SK-N-SH (cell line): ENCODE measurements at regions not wholly inside any gene's neighbourhood (a gene's known extent, or its start where the extent isn't known, plus 50 kb on each side); places are given as distances from the start of the nearest gene placed in this dataset.

Source experiments
- CTCF ChIA-PET: fragments of 300-600, 350-600 bp; formaldehyde crosslinking; extraction: SDS; loops from one replicate; lab custom pipeline; 2021; lab: Yijun Ruan, JAX
- POLR2A ChIA-PET: fragments of 350-600 bp; sonication (Branson Sonifier 250); formaldehyde crosslinking; extraction: SDS; loops from one replicate; lab custom pipeline; 2020; ENCODE audit warnings: antibody characterized with exemption, inconsistent platforms; lab: Yijun Ruan, JAX
- DNase-seq: peaks from one replicate; pipeline ENCODE4 v3.0.0; 2012
- H2AFZ ChIP-seq: fragments of 200-600 bp; sonication (generic); 2 replicates; pipeline ENCODE4 v1.8.1; 2016; ENCODE audit warnings: antibody characterized with exemption, mild to moderate bottlenecking, low read depth
- H3F3A ChIP-seq: fragments of 200-600 bp; sonication (generic); replicated peaks from 2 replicates; pipeline ENCODE3; 2016; ENCODE audit warnings: antibody characterized with exemption, mild to moderate bottlenecking; ENCODE audit not compliant: insufficient read depth
- H3K27ac ChIP-seq, 2 experiments: fragments of 200-500 bp in 1 of 2; fragments of 200-600 bp in 1 of 2; sonication (Bioruptor generic) in 1 of 2; sonication (generic), shearing (Covaris generic) in 1 of 2; 2 replicates each; pipeline versions ENCODE4 v1.5.1 to v1.6.1; 2014 to 2016; ENCODE audit warnings: low read depth in 2 of 2, inconsistent platforms in 1 of 2, low read length in 1 of 2, mild to moderate bottlenecking in 1 of 2, mixed read lengths in 1 of 2
- H3K27me3 ChIP-seq: fragments of 200-600 bp; sonication (generic), shearing (Covaris generic); 2 replicates; pipeline ENCODE4 v1.6.1; 2016; ENCODE audit warnings: mixed run types; ENCODE audit not compliant: insufficient read depth
- H3K36me3 ChIP-seq, 2 experiments: fragments of 200-500 bp in 1 of 2; fragments of 200-600 bp in 1 of 2; sonication (Bioruptor generic) in 1 of 2; sonication (generic) in 1 of 2; replicated peaks in 1 of 2; 2 replicates each; pipeline versions ENCODE3 to v1.5.1; 2014 to 2016; ENCODE audit warnings: low read length in 1 of 2, mild to moderate bottlenecking in 1 of 2; ENCODE audit not compliant: insufficient read depth in 2 of 2, control insufficient read depth in 1 of 2
- H3K4me1 ChIP-seq, 2 experiments: fragments of 200-500 bp in 1 of 2; fragments of 200-600 bp in 1 of 2; sonication (Bioruptor generic) in 1 of 2; sonication (generic), shearing (Covaris generic) in 1 of 2; 2 replicates each; pipeline versions ENCODE4 v1.5.1 to v1.6.1; 2014 to 2016; ENCODE audit warnings: low read depth in 1 of 2, low read length in 1 of 2, mixed run types in 1 of 2; ENCODE audit not compliant: insufficient read depth in 2 of 2, control insufficient read depth in 1 of 2
- H3K4me2 ChIP-seq: fragments of 200-600 bp; sonication (generic), shearing (Covaris generic); 2 replicates; pipeline ENCODE4 v1.6.1; 2017; ENCODE audit warnings: mixed run types
- H3K4me3 ChIP-seq, 2 experiments: fragments of 200-500 bp in 1 of 2; fragments of 200-600 bp in 1 of 2; sonication (Bioruptor generic) in 1 of 2; sonication (generic), shearing (Covaris generic) in 1 of 2; 2 replicates each; pipeline versions ENCODE4 v1.5.1 to v1.8.1; 2014 to 2016; ENCODE audit warnings: low read depth in 2 of 2, inconsistent platforms in 1 of 2, low read length in 1 of 2, mild to moderate bottlenecking in 1 of 2, mixed read lengths in 1 of 2, moderate library complexity in 1 of 2
- H3K79me2 ChIP-seq: fragments of 200-600 bp; sonication (generic); 2 replicates; pipeline ENCODE4 v1.8.1; 2017; ENCODE audit warnings: mild to moderate bottlenecking; ENCODE audit not compliant: insufficient read depth
- H3K9ac ChIP-seq: fragments of 200-600 bp; sonication (generic); 2 replicates; pipeline ENCODE4 v1.6.1; 2017; ENCODE audit warnings: mixed run types
- H3K9me2 ChIP-seq: fragments of 200-600 bp; sonication (generic); 2 replicates; pipeline ENCODE4 v1.6.1; 2017; ENCODE audit warnings: mixed run types
- H3K9me3 ChIP-seq: fragments of 200-600 bp; sonication (generic); 2 replicates; pipeline ENCODE4 v1.6.1; 2017; ENCODE audit warnings: mixed run types, mild to moderate bottlenecking, moderate library complexity
- H4K20me1 ChIP-seq: fragments of 200-600 bp; sonication (generic); 2 replicates; pipeline ENCODE4 v1.6.1; 2017; ENCODE audit warnings: mild to moderate bottlenecking, mixed run types; ENCODE audit not compliant: insufficient read depth
- MAX ChIP-seq: IDR thresholded peaks from 2 replicates; pipeline ENCODE4 v1.4.0; 2012; ENCODE audit warnings: low read depth
- MEF2A ChIP-seq: IDR thresholded peaks from 2 replicates; pipeline ENCODE4 v1.4.0; 2012; ENCODE audit warnings: low read depth, borderline replicate concordance
- NRF1 ChIP-seq: IDR thresholded peaks from 2 replicates; pipeline ENCODE4 v1.6.1; 2012; ENCODE audit warnings: low read depth, mild to moderate bottlenecking, low read length
- RCOR1 ChIP-seq: fragments of 150-350 bp; IDR thresholded peaks from 2 replicates; pipeline ENCODE4 v1.6.1; 2017; ENCODE audit warnings: antibody characterized with exemption, low read length
- REST ChIP-seq: IDR thresholded peaks from 2 replicates; pipeline ENCODE4 v1.6.1; 2012; ENCODE audit warnings: mild to moderate bottlenecking, low read depth, low read length, moderate library complexity
- TCF12 ChIP-seq: IDR thresholded peaks from 2 replicates; pipeline ENCODE4 v1.4.0; 2012
- TEAD4 ChIP-seq: IDR thresholded peaks from 2 replicates; pipeline ENCODE4 v1.4.0; 2012; ENCODE audit warnings: mild to moderate bottlenecking, borderline replicate concordance; ENCODE audit not compliant: insufficient read depth
- USF2 ChIP-seq: fragments of 150-350 bp; IDR thresholded peaks from 2 replicates; pipeline ENCODE4 v1.6.1; 2017; ENCODE audit warnings: antibody characterized with exemption, low read length, low read depth, borderline replicate concordance
- ZBTB33 ChIP-seq: IDR thresholded peaks from 2 replicates; pipeline ENCODE4 v1.4.0; 2012; ENCODE audit warnings: low read depth, borderline replicate concordance
- WGBS: methylation state at CpG from one replicate; pipeline ENCODE4 v1.1.6; 2017; ENCODE audit warnings: low lambda C conversion rate; 5-methylcytosine and 5-hydroxymethylcytosine counted together

GRCh38 chr13:94858856-94859255, 146.5 kb upstream of the SOX21 start:
- 82% methylated on average over 4 of the region's 4 CpGs for WGBS
- no peak overlapping the region for H3K4me3 ChIP-seq
- ChIA-PET CTCF (no interaction called here), POLR2A (no interaction called here)
- H3K4me2 ChIP-seq: no peak overlapping the region
- H3K9me2 ChIP-seq: no peaks in the 10 kb centered on the region
- H3K27ac ChIP-seq: no peak overlapping the region
- DNase-seq: no peak
- H3K79me2 ChIP-seq: no peaks in the 10 kb centered on the region
- TF ChIP-seq TEAD4: no peak
- no peak for TF ChIP-seq MAX
- TF ChIP-seq USF2: no peak
- TF ChIP-seq RCOR1: no peak
- TF ChIP-seq NRF1: no peak
- H3K27me3 ChIP-seq: no peaks in the 10 kb centered on the region; the same call in 1 of the 2 replicates
- H3F3A ChIP-seq: no peaks in the 10 kb centered on the region
- H3K9me3 ChIP-seq: no peaks in the 10 kb centered on the region
- no peak overlapping the region for H3K9ac ChIP-seq
- peaks cover 0 to 14% of the 10 kb centered on the region in 2 experiments; a peak in 2 of 4 replicates for H3K4me1 ChIP-seq
- no peaks in the 10 kb centered on the region for H3K36me3 ChIP-seq
- H2AFZ ChIP-seq: no peak overlapping the region
- no peaks in the 10 kb centered on the region for H4K20me1 ChIP-seq

- 30% methylated on average over 1 of the region's 1 CpG for WGBS
- ChIA-PET CTCF (no interaction called here), POLR2A (no interaction called here)
- Histone ChIP-seq H3K4me2 (no peak overlapping the region), H3K79me2 (no peaks in the 10 kb centered on the region), H3K9ac (no peak overlapping the region), H3K27me3 (no peaks in the 10 kb centered on the region; the same call in 1 of the 2 replicates), H4K20me1 (no peaks in the 10 kb centered on the region), H3K36me3 (no peaks in the 10 kb centered on the region), H3K4me1 (peaks cover 0 to 7% of the 10 kb centered on the region in 2 experiments; a peak in 1 of 4 replicates), H3K4me3 (no peak overlapping the region), H3F3A (no peaks in the 10 kb centered on the region), H2AFZ (no peak overlapping the region), H3K27ac (no peak overlapping the region), H3K9me3 (no peaks in the 10 kb centered on the region), H3K9me2 (no peaks in the 10 kb centered on the region)
- TF ChIP-seq REST: no peak
- no peak for TF ChIP-seq USF2
- TF ChIP-seq TCF12: no peak
- no peak for TF ChIP-seq TEAD4
- no peak for TF ChIP-seq ZBTB33
- TF ChIP-seq MEF2A: no peak
- TF ChIP-seq MAX: no peak
- no peak for DNase-seq
These were observed 142.3 kb upstream of the SOX21 start for GRCh38 chr13:94854688-94855087.
